ENCODE measurements at regions not wholly inside any gene's neighbourhood (a gene's known extent, or its start where the extent isn't known, plus 50 kb on each side); places are given as distances from the start of the nearest gene placed in this dataset.

- no peaks in the 10 kb centered on the region for H4K20me1 ChIP-seq (ENCODE audit: control insufficient read depth, insufficient read depth, low read depth, low read length)
- H3K4me3 ChIP-seq (ENCODE audit: low read length): no peak overlapping the region
- no peaks in the 10 kb centered on the region for H3K9me3 ChIP-seq (ENCODE audit: control insufficient read depth, insufficient read depth, low read length)
- no peaks in the 10 kb centered on the region for H3K36me3 ChIP-seq (ENCODE audit: control insufficient read depth, low read length)
- H3K4me1 ChIP-seq (ENCODE audit: control insufficient read depth, low read length): 0 out of 2 replicates have a peak, but pooled peaks cover 6% of the 10 kb centered on the region
- no peak for TF ChIP-seq EZH2phosphoT487 (IDR thresholded peaks at IDR 0.05; ENCODE audit: borderline replicate concordance, low read length)
- no peak for TF ChIP-seq CTCF (IDR thresholded peaks at IDR 0.05; ENCODE audit: low read depth, low read length, poor library complexity, severe bottlenecking)
- H3K27me3 ChIP-seq (ENCODE audit: control insufficient read depth, low read length): no peaks in the 10 kb centered on the region
- H3F3A ChIP-seq (ENCODE audit: control insufficient read depth, insufficient read depth): no peaks in the 10 kb centered on the region
- H3K4me2 ChIP-seq (ENCODE audit: low read length): no peak overlapping the region
- no peak overlapping the region for H3K27ac ChIP-seq (ENCODE audit: low read depth, low read length)
- H3K79me2 ChIP-seq (ENCODE audit: control insufficient read depth, low read length): no peaks in the 10 kb centered on the region
- no peaks in the 10 kb centered on the region for H3K9me2 ChIP-seq (replicated peaks; ENCODE audit: control insufficient read depth, low read length)
Observed at GRCh38 chr5:77139001-77139400, 51.9 kb upstream of the ZBED3 start.
